A673 (cell line): ENCODE measurements at regions not wholly inside any gene's neighbourhood (a gene's known extent, or its start where the extent isn't known, plus 50 kb on each side); places are given as distances from the start of the nearest gene placed in this dataset.

Source experiments
- EZH2 ChIP-seq: fragments of 200-600 bp; sonication (generic); IDR thresholded peaks from 2 replicates; pipeline ENCODE4 v1.6.1; 2017; ENCODE audit warnings: borderline replicate concordance, low read depth, mild to moderate bottlenecking, mixed read lengths, antibody characterized with exemption, low read length; ENCODE audit not compliant: poor library complexity, severe bottlenecking
- TF ChIP-seq, protein P1 (sequence below): fragments of 300-800, 200-600 bp; sonication (generic); conservative IDR thresholded peaks from 2 replicates; pipeline ENCODE4 v1.5.1; 2017; ENCODE audit warnings: low read depth, mild to moderate bottlenecking, antibody characterized with exemption, low read length, moderate library complexity, mixed read lengths

GRCh38 chr10:4054656-4055435 lies 269.8 kb upstream of the KLF6 start:
- no peak for TF ChIP-seq EZH2
- TF ChIP-seq, protein P1, sequence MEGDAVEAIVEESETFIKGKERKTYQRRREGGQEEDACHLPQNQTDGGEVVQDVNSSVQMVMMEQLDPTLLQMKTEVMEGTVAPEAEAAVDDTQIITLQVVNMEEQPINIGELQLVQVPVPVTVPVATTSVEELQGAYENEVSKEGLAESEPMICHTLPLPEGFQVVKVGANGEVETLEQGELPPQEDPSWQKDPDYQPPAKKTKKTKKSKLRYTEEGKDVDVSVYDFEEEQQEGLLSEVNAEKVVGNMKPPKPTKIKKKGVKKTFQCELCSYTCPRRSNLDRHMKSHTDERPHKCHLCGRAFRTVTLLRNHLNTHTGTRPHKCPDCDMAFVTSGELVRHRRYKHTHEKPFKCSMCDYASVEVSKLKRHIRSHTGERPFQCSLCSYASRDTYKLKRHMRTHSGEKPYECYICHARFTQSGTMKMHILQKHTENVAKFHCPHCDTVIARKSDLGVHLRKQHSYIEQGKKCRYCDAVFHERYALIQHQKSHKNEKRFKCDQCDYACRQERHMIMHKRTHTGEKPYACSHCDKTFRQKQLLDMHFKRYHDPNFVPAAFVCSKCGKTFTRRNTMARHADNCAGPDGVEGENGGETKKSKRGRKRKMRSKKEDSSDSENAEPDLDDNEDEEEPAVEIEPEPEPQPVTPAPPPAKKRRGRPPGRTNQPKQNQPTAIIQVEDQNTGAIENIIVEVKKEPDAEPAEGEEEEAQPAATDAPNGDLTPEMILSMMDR, result no peak
